Tibial nerve (tissue), 3 donors: ENCODE measurements at regions not wholly inside any gene's neighbourhood (a gene's known extent, or its start where the extent isn't known, plus 50 kb on each side); places are given as distances from the start of the nearest gene placed in this dataset.

Experiments
- POLR2A ChIP-seq, 2 donors: fragments of 450-650 bp; IDR thresholded peaks; one replicate each; pipeline ENCODE4 v1.6.1; 2017; ENCODE audit warnings: antibody characterized with exemption in 2 of 2, mild to moderate bottlenecking in 2 of 2, moderate library complexity in 2 of 2
- TF ChIP-seq, protein P1 (sequence below), 5 experiments: fragments of 200-600 bp in 3 of 5; fragments of 450-650 bp in 2 of 5; sonication (generic) in 3 of 5; IDR thresholded peaks; one replicate each; pipeline ENCODE4 v1.5.1; 2016 to 2019; ENCODE audit warnings: antibody characterized with exemption in 5 of 5, mild to moderate bottlenecking in 3 of 5, moderate library complexity in 2 of 5

DNA sequence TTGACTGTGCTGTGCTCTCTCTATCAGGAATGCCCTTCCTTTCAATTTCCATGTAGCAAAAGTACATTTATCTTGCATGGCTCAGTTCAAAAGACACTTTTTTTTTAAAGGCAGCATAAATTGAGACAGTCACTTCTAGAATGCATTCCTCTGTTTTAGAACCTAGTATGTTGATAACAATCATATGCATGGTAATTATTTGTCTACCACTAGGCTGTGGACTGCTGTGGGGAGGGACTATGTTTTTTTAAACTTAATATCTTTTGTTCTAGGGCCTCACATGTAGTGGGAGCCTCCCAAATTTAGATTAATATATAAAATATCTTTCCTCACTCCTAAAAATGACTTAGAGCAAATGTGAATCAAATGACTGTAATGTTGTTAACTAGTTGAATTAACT lies 269.9 kb downstream of the MEIS1 start:
- TF ChIP-seq, protein P1, sequence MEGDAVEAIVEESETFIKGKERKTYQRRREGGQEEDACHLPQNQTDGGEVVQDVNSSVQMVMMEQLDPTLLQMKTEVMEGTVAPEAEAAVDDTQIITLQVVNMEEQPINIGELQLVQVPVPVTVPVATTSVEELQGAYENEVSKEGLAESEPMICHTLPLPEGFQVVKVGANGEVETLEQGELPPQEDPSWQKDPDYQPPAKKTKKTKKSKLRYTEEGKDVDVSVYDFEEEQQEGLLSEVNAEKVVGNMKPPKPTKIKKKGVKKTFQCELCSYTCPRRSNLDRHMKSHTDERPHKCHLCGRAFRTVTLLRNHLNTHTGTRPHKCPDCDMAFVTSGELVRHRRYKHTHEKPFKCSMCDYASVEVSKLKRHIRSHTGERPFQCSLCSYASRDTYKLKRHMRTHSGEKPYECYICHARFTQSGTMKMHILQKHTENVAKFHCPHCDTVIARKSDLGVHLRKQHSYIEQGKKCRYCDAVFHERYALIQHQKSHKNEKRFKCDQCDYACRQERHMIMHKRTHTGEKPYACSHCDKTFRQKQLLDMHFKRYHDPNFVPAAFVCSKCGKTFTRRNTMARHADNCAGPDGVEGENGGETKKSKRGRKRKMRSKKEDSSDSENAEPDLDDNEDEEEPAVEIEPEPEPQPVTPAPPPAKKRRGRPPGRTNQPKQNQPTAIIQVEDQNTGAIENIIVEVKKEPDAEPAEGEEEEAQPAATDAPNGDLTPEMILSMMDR (IDR thresholded peaks at IDR 0.05), result no peak
- no peak for TF ChIP-seq POLR2A (IDR thresholded peaks at IDR 0.05)
